ENCODE measurements at regions not wholly inside any gene's neighbourhood (a gene's known extent, or its start where the extent isn't known, plus 50 kb on each side); places are given as distances from the start of the nearest gene placed in this dataset.
A peak's percentile ranks its signal among the peaks of the same experiment; 100 is the strongest.

GRCh38 chr2:13001408-13001807, 284.7 kb downstream of the TRIB2 start:
- no peak for DNase-seq (ENCODE audit: low read depth)
- no peak overlapping the region for H3K4me3 ChIP-seq (ENCODE audit: low read depth, low read length)
- in situ Hi-C loops (cut with HindIII; ENCODE audit: low sequenced_read_pairs): loop anchor here (25.0 kb wide), 1 partner anchor 1139 kb away; no protein-coding TSS in a partner anchor
- TF ChIP-seq CTCF (IDR thresholded peaks at IDR 0.05; ENCODE audit: low read depth, low read length, missing control alignments): no peak

- in situ Hi-C loops (cut with HindIII; ENCODE audit: low sequenced_read_pairs): loop anchor here (25.0 kb wide), 1 partner anchor 1140 kb away; no protein-coding TSS in a partner anchor
- TF ChIP-seq CTCF (IDR thresholded peaks at IDR 0.05; ENCODE audit: low read depth, low read length, missing control alignments): no peak
- DNase-seq (ENCODE audit: low read depth): no peak
- no peak overlapping the region for H3K4me3 ChIP-seq (ENCODE audit: low read depth, low read length)
These were observed 286.0 kb downstream of the TRIB2 start for GRCh38 chr2:13002536-13003331.

DNA sequence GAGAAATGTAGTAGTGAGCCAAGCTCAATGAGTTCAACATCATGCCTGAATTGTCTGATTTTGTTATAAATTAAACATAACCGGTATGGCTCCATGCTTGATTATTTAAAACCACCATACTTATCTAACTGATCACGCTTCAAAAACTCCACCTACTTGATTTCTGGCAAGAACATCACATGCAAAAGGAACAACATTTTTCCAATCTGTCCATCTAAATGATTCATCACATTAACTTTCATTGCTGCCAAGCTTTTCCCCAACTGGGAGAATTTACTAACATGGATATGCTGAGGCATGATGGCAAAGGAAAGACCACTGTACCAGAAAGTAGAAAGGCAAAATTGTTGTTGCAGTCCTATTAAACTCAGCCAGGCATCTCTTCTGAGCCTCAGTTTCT, 286.8 kb downstream of the TRIB2 start:
- no peak for TF ChIP-seq CTCF (IDR thresholded peaks at IDR 0.05; ENCODE audit: low read depth, low read length, missing control alignments)
- in situ Hi-C loops (cut with HindIII; ENCODE audit: low sequenced_read_pairs): loop anchor here (25.0 kb wide), 1 partner anchor 1141 kb away; no protein-coding TSS in a partner anchor

DNA sequence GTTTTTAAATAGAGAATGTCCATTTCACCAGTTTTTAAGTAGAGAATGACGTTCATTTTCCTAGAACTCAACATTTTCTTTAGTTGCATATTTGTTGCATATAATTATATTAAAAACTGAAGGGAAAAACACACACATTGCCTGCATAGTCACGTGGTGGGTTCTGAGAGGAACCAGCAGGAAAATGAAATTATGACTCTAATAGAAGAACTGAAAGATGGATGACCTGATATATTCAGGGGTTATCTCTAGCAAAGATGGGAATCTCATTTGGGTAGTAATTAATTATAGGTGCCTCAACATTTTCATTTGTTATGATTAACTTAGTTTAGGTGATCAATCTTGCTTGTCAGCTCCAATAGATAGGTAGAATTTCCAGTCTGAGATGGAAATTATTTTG, 288.3 kb downstream of the TRIB2 start:
- in situ Hi-C loops (cut with HindIII; ENCODE audit: low sequenced_read_pairs): loop anchor here (25.0 kb wide), 1 partner anchor 1143 kb away; no protein-coding TSS in a partner anchor
- TF ChIP-seq CTCF (IDR thresholded peaks at IDR 0.05; ENCODE audit: low read depth, low read length, missing control alignments): no peak
- H3K4me3 ChIP-seq (ENCODE audit: low read depth, low read length): no peak overlapping the region
- DNase-seq (ENCODE audit: low read depth): no peak

More for the DNA sequence above, 286.8 kb downstream of the TRIB2 start:
- no peak overlapping the region for H3K4me3 ChIP-seq (ENCODE audit: low read depth, low read length)
- DNase-seq (ENCODE audit: low read depth): peak; percentile 13

DNA sequence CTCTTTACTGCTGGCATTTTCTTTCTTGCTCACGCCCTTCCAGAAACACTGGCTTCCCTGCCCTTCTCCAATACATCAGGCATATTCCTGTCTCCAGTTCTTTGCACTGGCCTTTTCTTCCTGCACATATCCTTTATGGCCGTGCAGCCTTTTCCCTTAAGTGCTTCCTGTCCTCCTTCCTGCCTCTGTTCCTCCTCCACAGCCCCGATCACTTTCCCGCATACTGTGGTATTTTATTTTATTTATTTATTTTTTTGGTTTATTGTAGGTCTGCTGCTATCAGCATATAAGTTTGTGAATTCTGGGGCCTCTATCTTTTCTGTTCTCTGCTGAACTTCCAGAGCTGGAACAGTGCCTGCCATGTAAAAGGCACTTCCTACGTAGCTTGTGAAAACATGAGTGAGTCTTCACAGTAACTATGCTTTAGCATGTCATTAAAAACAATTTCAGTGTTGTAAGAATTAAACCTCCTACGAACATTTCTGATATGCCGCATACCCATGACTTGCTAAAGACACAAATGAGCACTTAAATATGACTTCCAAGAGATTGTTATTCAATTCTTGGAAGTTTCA, 289.1 kb downstream of the TRIB2 start:
- no peak for TF ChIP-seq CTCF (IDR thresholded peaks at IDR 0.05; ENCODE audit: low read depth, low read length, missing control alignments)
- no peak overlapping the region for H3K4me3 ChIP-seq (ENCODE audit: low read depth, low read length)
- in situ Hi-C loops (cut with HindIII; ENCODE audit: low sequenced_read_pairs): loop anchor here (25.0 kb wide), 1 partner anchor 1144 kb away; no protein-coding TSS in a partner anchor
- no peak for DNase-seq (ENCODE audit: low read depth)

DNA sequence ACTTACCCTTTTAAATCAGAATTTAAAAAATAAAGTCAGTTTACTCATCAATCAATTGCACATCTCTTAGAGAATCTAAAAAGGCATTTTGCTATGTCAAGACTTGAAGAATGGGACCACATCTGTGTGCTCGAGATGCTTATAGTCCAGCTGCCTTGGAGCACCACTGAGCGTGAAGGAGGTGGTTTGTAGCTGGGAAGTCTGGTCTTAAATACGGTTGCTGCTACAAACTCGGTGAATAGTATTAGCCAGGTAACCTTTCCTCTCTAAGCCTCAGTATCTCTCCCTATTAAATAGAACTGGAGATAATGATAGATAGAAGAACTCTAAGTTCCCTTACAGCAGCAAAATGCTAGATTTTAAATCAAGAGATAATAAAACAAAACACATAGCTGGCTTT, 289.7 kb downstream of the TRIB2 start:
- TF ChIP-seq CTCF (IDR thresholded peaks at IDR 0.05; ENCODE audit: low read depth, low read length, missing control alignments): no peak
- in situ Hi-C loops (cut with HindIII; ENCODE audit: low sequenced_read_pairs): loop anchor here (25.0 kb wide), 1 partner anchor 1144 kb away; no protein-coding TSS in a partner anchor
- no peak for DNase-seq (ENCODE audit: low read depth)
- H3K4me3 ChIP-seq (ENCODE audit: low read depth, low read length): peak overlapping the region; percentile 18

Data from astrocyte of the cerebellum (primary cell).